RPMI7951 (cell line): ENCODE measurements at regions not wholly inside any gene's neighbourhood (a gene's known extent, or its start where the extent isn't known, plus 50 kb on each side); places are given as distances from the start of the nearest gene placed in this dataset.
A peak's percentile ranks its signal among the peaks of the same experiment; 100 is the strongest.

Source experiments
- DNase-seq: peaks from one replicate; pipeline ENCODE4 v3.0.0-alpha.2; 2012; ENCODE audit warnings: low read depth

DNA sequence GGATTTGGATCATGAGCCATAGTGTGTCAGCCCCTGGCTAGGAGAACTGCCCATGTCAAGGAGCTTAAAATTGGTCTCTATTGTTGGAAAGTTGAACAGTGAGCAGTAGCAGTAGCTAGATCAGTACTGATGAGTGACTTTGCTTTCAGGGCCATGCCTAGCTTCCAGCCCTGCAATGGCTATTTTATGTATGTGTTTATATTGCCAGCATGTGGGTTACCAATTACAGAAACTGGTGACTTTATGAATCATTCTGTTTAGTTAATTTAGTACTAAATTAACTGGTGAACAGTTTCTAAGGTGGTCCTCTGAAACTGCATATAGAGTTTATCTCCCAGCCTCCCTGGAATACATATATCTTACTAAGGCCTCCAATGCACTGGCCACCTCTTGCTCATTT lies 908.1 kb upstream of the ALCAM start:
- no peak for DNase-seq

DNA sequence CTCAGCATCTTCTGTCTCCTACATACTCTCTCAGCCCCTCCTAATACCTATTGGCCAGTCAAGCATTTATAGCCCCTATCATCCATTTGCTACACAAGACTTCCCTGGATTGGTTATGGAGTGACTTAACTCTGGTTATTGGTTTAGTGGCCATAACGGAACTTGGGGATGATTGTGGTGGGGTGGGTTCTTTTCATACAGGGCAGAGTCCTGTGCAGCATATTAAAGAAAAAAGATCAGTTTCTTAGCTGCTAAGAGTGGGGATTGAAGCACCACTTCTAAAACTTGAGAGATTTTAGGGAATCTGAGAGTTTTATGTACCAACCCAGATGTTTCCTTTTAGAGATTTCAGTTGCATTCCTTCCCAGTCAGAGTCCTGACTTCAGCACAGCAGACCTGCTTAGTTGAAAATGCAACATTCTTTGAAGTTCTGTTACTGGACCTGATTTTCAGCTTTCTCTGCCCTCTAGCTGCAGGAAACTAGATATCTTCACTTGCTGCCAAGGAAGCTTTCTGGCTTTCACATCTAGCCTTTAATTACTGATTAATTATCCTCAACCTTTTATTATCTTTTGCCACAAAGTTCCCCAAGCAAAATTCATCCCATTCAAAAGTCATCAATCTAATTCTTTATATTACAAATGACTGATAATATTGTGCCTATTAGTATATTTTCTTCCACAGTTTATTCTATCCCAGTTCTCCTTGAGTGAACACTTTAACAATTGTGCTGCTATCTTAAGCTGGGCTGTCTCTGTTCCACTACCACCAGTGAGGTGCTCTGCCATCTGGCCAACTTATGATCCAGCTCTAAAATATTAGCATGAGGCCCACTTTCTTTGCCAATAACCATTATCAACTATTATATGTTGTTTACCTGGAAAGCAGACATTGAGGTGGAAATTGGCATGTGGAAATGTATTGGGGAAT lies 906.0 kb upstream of the ALCAM start:
- DNase-seq: no peak

DNA sequence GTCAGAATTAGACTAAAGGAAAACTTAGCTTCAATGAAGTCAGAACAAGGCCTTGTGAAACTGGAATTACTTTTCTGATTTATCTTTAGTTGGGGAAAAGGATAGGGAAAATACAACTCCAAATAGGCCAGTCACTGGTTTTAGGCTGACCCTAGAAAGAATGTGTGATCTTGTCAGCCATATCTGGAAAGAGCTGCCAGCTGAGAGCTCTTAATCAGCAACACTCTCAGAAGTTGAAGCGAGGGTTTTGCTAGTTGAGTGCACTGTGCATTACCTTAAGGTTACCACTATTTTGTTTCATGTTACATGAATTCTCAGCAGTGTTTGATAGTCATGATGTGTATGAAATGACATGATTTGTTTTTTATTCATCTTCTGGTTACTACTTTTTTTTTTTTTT lies 905.3 kb upstream of the ALCAM start:
- no peak for DNase-seq

DNA sequence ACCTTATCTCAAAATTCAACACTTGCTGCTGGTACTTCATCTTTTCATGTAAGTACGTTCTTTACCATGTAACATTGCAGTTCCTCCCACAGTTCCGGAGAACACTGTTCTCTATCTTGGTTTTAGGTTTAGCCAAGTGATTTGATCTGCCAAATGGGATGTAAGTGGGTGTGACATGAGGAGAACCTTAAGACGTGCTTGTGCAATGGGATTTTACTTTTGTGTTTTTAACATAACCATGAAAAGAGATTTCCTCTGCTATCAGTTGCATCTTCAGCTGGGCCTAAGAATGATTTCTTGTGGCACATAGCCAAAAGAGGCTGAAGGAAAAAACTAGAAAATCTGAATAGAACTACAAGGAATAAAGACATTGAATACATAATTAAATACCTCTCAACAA lies 894.5 kb upstream of the ALCAM start:
- DNase-seq: no peak

DNA sequence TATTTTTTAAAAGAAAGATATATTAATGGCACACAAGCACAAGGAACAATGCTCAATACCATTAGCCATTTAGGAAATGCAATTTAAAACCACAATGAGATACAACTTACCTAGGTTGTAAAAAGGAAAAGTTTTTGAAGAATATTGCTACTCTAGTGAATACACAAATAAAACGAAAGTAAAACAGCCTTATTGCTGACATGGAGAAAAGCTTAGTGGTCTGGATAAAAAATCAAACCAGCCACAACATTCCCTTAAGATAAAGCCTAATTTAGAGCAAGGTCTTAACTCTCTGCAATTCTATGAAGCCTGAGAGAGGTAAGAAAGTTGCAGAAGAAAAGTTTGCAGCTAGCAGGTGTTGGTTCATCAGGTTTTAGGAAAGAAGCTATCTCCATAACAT lies 892.7 kb upstream of the ALCAM start:
- no peak for DNase-seq

DNA sequence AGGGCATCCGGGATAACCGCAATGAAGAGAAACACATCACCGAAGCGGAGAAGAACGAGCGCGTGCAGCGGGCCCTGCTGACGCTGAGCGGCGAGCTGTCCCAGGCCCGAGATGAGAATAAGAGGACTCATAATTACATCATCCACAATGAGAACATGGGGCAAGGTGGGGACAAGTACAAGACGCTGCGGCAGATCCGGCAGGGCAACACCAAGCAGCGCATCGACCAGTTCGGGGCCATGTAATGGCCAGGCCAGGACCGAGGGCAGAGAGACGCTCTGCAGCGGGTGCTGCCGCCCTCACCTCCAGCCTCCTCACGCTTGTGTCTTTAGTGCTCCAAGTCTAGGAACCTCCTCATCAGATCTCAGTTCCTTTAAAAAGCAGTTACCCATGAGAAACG lies 863.7 kb upstream of the ALCAM start:
- DNase-seq: no peak

DNA sequence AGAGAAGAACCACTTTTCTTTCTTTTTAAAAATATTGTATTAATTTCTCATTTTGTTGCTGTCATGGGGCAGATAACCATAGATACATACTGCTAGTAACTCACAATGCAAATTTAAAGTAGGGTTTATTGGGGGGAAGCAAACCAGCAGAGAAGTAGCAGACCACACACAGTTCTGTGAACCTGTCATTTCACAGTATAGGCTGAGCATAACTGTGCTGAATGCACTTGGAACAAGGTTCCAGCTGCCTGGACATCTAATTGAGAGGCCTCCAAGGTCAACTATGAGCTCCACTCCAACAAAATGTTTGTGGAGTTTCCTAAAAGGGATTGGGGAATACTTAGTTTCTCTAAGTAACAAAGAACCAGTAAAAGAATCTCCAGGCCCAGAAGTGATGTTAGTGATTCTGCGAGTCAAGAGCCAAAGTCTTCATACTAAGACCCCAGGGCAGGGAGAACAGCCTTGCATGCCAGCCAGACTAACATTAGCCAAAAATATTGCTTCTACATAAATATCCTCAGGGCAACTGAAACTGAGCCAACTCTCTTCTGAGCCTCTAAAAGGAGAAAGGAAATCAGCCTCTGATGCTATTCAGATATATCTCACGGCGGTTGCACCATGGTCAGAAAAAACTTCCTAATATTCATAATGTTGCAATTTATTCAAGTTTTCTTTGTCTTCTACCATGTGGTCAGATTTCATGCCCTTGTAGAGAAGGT lies 856.4 kb upstream of the ALCAM start:
- peak; percentile 15 for DNase-seq

DNA sequence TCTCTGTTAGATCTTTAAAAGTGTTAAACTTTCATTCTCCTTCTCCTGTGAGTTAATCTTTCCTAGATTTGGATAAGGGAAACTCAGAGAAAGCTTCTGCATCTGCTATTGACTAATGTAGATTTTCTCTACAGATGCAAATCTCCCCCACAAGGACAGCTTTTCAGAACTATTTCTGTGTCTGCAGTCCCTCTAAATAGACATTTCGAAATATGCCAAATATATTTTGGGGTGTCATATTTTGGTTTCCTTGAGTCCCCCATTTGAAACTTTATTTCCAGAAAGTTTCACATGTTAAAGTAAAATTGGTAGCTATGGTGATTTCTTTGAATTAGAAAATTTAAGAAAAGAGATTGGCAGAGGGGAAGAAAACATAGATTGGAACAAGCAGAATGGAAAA lies 852.3 kb upstream of the ALCAM start:
- DNase-seq: no peak

DNA sequence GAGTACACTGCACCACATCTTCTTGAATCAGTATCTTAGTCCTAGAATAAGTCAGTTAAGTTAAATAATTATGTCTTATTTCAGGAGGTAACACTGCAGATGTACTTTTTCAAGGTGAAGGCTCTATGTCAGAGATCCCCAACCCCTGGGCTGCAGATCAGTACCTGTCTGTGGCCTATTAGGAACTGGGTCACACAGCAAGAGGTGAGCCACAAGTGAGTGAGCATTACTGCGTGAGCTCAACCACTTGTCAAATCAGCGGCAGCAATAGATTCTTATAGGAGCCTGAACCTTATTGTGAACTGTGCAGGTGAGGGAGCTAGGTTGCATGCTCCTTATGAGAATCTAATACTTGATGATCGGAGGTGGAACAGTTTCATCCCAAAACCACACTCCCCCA lies 851.9 kb upstream of the ALCAM start:
- DNase-seq: no peak

DNA sequence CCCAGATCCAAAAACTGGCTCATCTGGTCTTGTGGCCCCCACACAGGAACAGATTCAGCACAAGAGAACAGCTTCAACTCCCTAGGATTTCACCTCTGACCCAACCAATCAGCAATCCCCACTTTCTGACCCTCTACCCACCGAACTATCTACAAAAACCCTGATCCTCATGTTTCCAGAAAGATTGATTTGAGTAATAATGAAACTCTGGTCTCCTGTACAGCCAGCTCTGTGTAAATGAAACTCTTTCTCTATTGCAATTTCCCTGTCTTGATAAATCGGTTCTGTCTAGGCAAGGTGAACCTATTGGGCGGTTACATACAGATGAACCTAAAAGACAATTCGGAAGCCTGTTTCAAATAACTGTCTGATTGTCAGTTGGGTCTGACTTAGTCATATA lies 847.6 kb upstream of the ALCAM start:
- DNase-seq: no peak

DNA sequence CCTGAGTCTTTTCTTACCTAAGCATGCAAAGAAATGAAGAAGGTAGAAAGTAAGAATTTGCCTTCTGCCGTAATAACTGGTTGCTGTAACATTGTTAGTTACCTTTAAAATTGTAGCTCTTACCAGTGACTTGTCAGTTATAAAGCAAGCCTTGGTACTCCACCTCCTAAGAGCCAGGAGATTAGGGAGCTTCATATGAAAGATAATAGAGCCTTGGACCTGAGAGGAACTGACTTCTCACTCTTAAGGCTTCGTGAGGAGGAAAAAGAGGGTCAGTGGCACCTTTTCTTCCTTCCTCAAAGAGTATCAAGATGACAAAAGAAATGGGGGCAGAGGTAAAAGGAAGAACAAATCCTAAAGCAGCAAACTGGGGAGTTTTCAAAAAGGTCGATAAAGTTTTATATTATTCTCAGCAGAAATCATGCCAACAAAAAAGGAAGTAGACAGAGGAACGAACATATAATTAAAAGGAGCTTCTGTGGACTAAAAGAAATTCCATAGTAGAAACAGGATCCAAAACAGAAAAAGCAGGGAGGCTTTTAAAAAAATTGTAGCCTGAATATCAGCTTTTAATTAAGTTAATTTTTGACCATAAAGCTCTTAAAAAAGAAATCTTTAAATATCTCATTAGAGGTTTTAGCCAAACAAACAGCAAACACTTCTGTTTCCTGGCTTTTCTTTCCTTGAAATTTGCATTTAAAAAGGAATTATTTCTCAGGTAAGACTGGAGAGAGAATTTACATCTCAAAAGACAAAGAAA lies 847.1 kb upstream of the ALCAM start:
- no peak for DNase-seq

DNA sequence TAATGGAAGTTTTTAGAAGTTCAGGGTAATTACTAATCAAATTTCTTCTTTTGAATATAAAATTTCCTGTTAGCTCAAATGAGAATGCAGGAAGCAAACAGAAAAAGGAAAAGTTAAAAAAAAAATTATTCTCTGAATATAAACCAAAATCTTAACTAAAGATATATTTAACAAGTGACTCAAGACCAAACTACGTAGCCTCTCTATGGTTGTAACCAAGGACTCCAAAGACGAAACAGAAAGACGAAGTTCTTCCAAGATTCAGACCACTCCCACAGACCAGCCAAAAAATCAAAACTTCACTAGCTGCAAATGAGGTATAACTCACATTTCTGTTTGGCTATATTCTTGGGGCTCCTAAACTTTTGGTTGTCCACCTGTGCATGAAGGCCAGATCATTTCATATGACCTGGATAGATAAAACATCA lies 846.5 kb upstream of the ALCAM start:
- no peak for DNase-seq

DNA sequence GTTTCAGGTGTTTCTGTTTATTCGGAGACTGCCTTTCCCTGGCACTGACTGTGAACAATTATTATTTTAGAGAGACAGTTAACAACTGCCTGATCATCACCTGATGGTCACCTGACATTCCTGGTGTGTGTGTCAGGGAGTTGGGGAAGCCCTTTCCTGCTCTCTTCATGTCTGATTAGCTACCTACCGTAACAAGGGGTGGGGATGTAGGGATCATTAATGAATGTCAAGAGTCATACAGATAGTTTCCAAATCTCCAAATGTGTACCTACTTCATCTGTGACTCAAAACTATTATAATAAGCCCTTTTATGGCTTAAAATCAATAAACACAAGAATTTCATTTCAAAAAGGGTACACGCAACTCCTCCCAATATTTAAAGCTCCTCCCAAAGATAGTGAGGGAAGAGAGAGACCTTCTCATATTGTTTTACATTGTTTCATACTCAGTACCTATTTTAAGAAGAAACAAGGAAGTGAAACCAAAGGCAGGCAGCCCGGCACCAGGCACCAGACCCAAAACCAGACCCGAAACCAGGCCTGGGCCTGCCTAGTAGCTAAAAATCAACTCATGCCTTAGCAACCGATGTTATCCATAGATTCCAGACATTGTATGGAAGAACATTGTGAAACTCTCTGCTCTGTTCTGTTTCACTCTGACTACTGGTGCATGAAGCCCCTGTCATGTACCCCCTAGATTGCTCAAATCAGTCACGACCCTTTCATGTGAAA lies 844.9 kb upstream of the ALCAM start:
- no peak for DNase-seq

DNA sequence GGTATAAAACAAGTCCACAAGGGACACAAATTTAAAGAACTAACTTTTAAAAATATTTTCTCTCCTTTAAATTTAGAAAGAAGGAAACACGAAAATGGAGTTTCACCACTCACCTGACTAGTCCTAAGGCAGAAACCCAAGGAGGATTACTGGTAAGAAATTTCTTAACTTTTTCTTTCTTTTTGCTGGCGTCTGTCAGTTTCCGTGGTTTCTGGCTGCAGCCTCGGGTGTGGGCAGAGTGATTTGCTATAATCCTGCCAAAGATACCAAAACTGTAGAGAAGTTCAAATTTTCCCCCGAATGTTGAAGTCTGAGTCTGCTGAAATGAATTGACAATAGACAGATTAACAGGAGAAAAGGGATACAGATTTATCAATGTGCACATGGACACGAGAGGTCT lies 843.6 kb upstream of the ALCAM start:
- DNase-seq: no peak

DNA sequence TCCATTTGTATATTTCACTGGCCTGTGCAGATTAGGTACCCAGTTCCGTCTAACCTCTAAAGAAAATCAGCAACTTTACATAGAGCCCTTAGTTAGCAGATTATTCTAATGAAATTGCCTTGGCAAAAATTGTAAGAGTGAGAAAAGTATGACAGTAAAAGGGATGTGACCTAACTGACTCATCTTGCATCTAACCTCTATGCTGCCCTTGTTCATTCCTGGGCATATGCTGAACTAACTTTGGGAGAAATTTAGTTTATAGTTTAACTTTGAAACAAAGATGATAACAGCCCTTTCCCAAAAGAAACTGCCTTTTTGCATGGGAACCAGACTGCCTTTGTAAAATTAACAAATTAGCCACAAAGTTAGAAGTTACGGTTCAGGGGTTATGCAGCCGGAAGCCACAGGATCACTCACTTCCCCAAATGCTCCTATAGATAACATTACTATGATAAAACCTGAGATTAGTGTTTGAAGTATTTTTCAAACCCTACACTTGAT lies 839.8 kb upstream of the ALCAM start:
- no peak for DNase-seq

DNA sequence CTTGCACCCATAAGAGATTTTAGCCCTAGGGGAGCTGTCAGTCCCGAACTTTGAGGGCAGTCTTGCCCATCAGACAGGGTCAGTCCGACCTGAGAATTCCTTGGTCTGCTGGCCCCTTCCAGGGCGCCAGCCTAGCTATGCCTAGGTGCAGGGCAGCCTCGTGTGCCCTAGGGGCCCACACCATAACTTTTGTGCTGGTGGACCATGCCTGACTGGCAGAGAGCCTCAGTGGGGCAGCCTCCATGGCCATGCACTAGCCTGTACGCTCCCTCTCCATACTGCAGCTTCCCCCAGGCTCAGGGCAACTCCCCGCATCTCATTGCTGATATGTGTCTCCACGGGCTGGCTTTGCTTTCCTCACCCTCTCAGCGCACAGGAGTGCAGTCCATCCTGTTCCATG lies 835.8 kb upstream of the ALCAM start:
- no peak for DNase-seq

DNA sequence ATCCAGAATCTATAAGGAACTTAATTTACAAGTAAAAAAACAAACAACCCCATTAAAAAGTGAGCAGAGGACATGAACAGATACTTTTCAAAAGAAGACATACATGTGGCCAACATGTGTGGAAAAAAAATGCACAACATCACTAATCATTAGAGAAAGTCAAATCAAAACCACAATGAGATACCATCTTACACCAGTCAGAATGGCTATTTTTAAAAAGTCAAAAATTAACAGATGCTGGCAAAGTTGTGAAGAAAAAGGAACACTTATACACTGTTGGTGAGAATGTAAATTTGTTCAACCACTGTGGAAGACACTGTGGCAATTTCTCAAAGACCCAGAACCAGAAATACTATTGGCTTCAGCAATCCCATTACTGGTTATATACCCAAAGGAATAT lies 830.0 kb upstream of the ALCAM start:
- no peak for DNase-seq

DNA sequence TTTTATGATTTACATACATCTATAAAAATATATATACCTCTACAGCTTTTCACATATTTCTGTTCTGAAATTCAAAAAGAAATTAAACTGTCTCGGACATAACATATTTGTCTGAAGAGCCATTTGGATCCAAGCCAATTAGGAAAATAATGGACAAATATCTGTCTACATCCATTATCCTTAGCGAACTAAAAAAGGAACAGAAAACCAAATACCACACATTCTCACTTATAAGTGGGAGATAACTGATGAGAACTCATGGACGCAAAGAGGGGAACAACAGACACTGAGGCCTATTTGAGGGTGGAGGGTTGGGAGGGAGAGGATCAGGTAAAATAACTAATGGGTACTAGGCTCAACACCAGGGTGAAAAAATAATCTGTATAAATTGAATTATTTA lies 829.4 kb upstream of the ALCAM start:
- no peak for DNase-seq

DNA sequence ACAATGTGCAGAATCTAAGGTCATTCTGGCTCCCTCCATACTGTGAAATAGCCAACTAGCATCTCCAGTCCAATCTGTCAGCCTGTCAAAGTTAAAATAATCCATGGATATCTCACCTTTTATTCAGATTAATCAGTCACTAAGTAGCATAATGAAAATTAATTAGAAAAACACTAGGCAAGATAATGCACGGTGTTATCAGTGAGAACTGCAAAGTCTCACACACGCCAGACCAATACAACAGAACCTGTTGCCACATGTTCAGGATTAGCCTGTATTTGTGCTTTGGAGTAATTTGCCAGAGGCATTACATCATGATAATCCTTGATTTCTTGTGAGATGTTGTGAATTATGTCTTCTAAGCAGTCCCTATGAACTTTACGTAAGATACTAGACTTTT lies 820.4 kb upstream of the ALCAM start:
- DNase-seq: no peak

DNA sequence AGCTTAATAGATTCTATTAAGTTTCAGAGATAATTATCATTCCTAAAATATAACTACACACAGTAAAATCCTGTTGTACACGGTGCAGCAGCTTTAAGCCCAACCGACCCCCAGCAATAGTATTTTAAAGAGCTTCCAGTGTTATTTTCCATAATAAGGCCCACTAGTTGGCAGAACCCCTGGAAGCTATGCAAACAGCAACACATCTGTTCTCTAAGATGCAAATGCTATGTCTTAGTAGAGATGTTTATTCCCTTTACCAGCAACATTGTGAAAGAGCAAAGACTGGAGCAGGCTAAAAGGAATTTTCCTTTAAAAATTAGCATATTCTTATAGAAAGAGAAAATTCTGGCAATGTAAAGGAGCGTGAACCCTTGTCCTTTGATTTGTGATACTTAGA lies 819.7 kb upstream of the ALCAM start:
- no peak for DNase-seq

DNA sequence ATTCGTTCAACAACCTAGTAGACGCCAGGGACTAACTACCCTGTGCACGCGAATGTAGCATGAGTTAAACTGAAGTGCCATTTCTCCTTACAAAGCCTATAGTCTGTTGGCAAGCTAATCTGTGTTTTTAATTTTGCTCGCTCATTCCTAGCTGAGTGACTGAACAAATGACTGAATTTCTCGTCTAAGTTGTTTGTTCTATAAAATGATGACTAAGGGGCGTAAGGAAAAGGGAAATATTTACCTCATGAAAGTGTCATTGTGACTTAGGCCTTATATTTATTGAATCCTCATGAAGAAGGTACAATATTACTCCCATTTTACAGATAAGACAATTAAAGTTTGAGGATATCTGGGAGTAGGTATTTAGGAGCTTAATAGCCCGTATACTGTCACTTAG lies 818.3 kb upstream of the ALCAM start:
- no peak for DNase-seq
